SW480 (cell line): ENCODE measurements at regions not wholly inside any gene's neighbourhood (a gene's known extent, or its start where the extent isn't known, plus 50 kb on each side); places are given as distances from the start of the nearest gene placed in this dataset.
A peak's percentile ranks its signal among the peaks of the same experiment; 100 is the strongest.

Experiments used
- DNase-seq: peaks from one replicate; pipeline ENCODE4 v3.0.0-alpha.2; 2016; ENCODE audit warnings: low spot score

GRCh38 chr2:128380061-128380889, 61.6 kb upstream of the HS6ST1 start:
- DNase-seq, result peak; percentile 53

GRCh38 chr2:128380961-128381938, 62.6 kb upstream of the HS6ST1 start:
- DNase-seq, result no peak

GRCh38 chr2:128384446-128384845, 65.8 kb upstream of the HS6ST1 start:
- DNase-seq, result no peak

GRCh38 chr2:128384956-128385355, 66.3 kb upstream of the HS6ST1 start:
- DNase-seq, result no peak

- no peak for DNase-seq
Measured at GRCh38 chr2:128385365-128385764, 66.7 kb upstream of the HS6ST1 start.

- DNase-seq, result no peak
Measured at GRCh38 chr2:128386066-128386465, 67.4 kb upstream of the HS6ST1 start.

GRCh38 chr2:128388499-128388941, 69.9 kb upstream of the HS6ST1 start:
- DNase-seq, result no peak

- no peak for DNase-seq
Measured at GRCh38 chr2:128389388-128390086, 70.9 kb upstream of the HS6ST1 start.

GRCh38 chr2:128390256-128390990, 71.8 kb upstream of the HS6ST1 start:
- DNase-seq, result no peak

GRCh38 chr2:128390991-128391630, 72.4 kb upstream of the HS6ST1 start:
- DNase-seq, result no peak

GRCh38 chr2:128391679-128392078, 73.0 kb upstream of the HS6ST1 start:
- DNase-seq, result no peak

- DNase-seq, result no peak
Measured at GRCh38 chr2:128392207-128392606, 73.5 kb upstream of the HS6ST1 start.

- no peak for DNase-seq
Measured at GRCh38 chr2:128394007-128394730, 75.5 kb upstream of the HS6ST1 start.

GRCh38 chr2:128395196-128395595, 76.5 kb upstream of the HS6ST1 start:
- no peak for DNase-seq

- DNase-seq, result no peak
Measured at GRCh38 chr2:128395640-128396499, 77.2 kb upstream of the HS6ST1 start.

GRCh38 chr2:128396500-128396891, 77.8 kb upstream of the HS6ST1 start:
- no peak for DNase-seq

GRCh38 chr2:128396946-128397345, 78.3 kb upstream of the HS6ST1 start:
- no peak for DNase-seq

- DNase-seq, result no peak
Measured at GRCh38 chr2:128399256-128399655, 80.6 kb upstream of the HS6ST1 start.

GRCh38 chr2:128399690-128400291, 81.1 kb upstream of the HS6ST1 start:
- DNase-seq, result no peak
